H9 (cell line): ENCODE measurements at regions not wholly inside any gene's neighbourhood (a gene's known extent, or its start where the extent isn't known, plus 50 kb on each side); places are given as distances from the start of the nearest gene placed in this dataset.

ENCODE experiments used
- DNase-seq: peaks from one replicate; pipeline ENCODE4 v3.0.0-alpha.2; 2017
- H2AFZ ChIP-seq: one replicate; pipeline ENCODE4 v1.6.1; 2013; ENCODE audit warnings: mild to moderate bottlenecking, low read length, control low read depth, moderate library complexity
- H2AK5ac ChIP-seq: 2 replicates; pipeline ENCODE4 v1.6.1; 2013; ENCODE audit warnings: low read length, control low read depth, mixed read lengths; ENCODE audit not compliant: insufficient read length
- H2BK120ac ChIP-seq: one replicate; pipeline ENCODE4 v1.6.1; 2013; ENCODE audit warnings: low read depth, mild to moderate bottlenecking, low read length, control low read depth, inconsistent platforms; ENCODE audit not compliant: poor library complexity, severe bottlenecking
- H2BK12ac ChIP-seq: 2 replicates; pipeline ENCODE4 v1.6.1; 2013; ENCODE audit warnings: low read length, control low read depth, mixed read lengths, low read depth; ENCODE audit not compliant: insufficient read length
- H2BK15ac ChIP-seq: 2 replicates; pipeline ENCODE4 v1.6.1; 2013; ENCODE audit warnings: low read depth, low read length, control low read depth
- H2BK20ac ChIP-seq: one replicate; pipeline ENCODE4 v1.6.1; 2013; ENCODE audit warnings: low read depth, mild to moderate bottlenecking, low read length, control low read depth, inconsistent platforms; ENCODE audit not compliant: poor library complexity, severe bottlenecking
- H2BK5ac ChIP-seq: 2 replicates; pipeline ENCODE4 v1.6.1; 2013; ENCODE audit warnings: low read length, control low read depth, mixed read lengths; ENCODE audit not compliant: insufficient read length
- H3K14ac ChIP-seq: 2 replicates; pipeline ENCODE4 v1.6.1; 2013; ENCODE audit warnings: low read length, control low read depth; ENCODE audit not compliant: insufficient read depth
- H3K18ac ChIP-seq: 2 replicates; pipeline ENCODE4 v1.6.1; 2013; ENCODE audit warnings: low read depth, mild to moderate bottlenecking, mixed read lengths, low read length, control low read depth; ENCODE audit not compliant: insufficient read length
- H3K23ac ChIP-seq: 2 replicates; pipeline ENCODE4 v1.6.1; 2013; ENCODE audit warnings: low read length, control low read depth, mixed read lengths, low read depth; ENCODE audit not compliant: insufficient read length
- H3K23me2 ChIP-seq: 2 replicates; pipeline ENCODE4 v1.6.1; 2013; ENCODE audit warnings: low read depth, mild to moderate bottlenecking, mixed read lengths, low read length, control low read depth; ENCODE audit not compliant: insufficient read length, poor library complexity, severe bottlenecking
- H3K27ac ChIP-seq: 2 replicates; pipeline ENCODE4 v1.5.1; 2013; ENCODE audit warnings: low read length, control low read depth, mixed read lengths, low read depth; ENCODE audit not compliant: insufficient read length
- H3K27me3 ChIP-seq: 2 replicates; pipeline ENCODE4 v1.6.1; 2013; ENCODE audit warnings: low read length, control low read depth, inconsistent platforms; ENCODE audit not compliant: insufficient read depth
- H3K4ac ChIP-seq: 2 replicates; pipeline ENCODE4 v1.6.1; 2013; ENCODE audit warnings: low read depth, mild to moderate bottlenecking, control low read depth, inconsistent platforms, low read length, moderate library complexity
- H3K4me1 ChIP-seq: 2 replicates; pipeline ENCODE4 v1.6.1; 2013; ENCODE audit warnings: low read length, control low read depth, inconsistent platforms; ENCODE audit not compliant: insufficient read depth
- H3K4me2 ChIP-seq: 2 replicates; pipeline ENCODE4 v1.6.1; 2013; ENCODE audit warnings: low read length, control low read depth, mixed read lengths; ENCODE audit not compliant: insufficient read length, insufficient read depth
- H3K56ac ChIP-seq: 2 replicates; pipeline ENCODE4 v1.6.1; 2013; ENCODE audit warnings: low read depth, mild to moderate bottlenecking, mixed read lengths, low read length, control low read depth; ENCODE audit not compliant: insufficient read length
- H3K79me1 ChIP-seq: 2 replicates; pipeline ENCODE4 v1.6.1; 2013; ENCODE audit warnings: low read depth, mild to moderate bottlenecking, moderate library complexity, low read length, control low read depth, inconsistent platforms; ENCODE audit not compliant: insufficient read depth, poor library complexity, severe bottlenecking
- H3K79me2 ChIP-seq: 2 replicates; pipeline ENCODE4 v1.6.1; 2013; ENCODE audit warnings: low read length, control low read depth, inconsistent platforms; ENCODE audit not compliant: insufficient read depth
- H3K9ac ChIP-seq: 2 replicates; pipeline ENCODE4 v1.6.1; 2013; ENCODE audit warnings: low read length, control low read depth, mixed read lengths; ENCODE audit not compliant: insufficient read length; ENCODE audit errors: extremely low read depth
- H3K9me3 ChIP-seq: one replicate; pipeline ENCODE4 v1.6.1; 2013; ENCODE audit warnings: low read depth, low read length, inconsistent platforms; ENCODE audit not compliant: control insufficient read depth
- H3T11ph ChIP-seq: one replicate; pipeline ENCODE4 v1.6.1; 2013; ENCODE audit warnings: mild to moderate bottlenecking, low read length, control low read depth, inconsistent platforms
- H4K20me1 ChIP-seq: one replicate; pipeline ENCODE4 v1.6.1; 2013; ENCODE audit not compliant: control insufficient read depth, insufficient read length, insufficient read depth
- H4K5ac ChIP-seq: 2 replicates; pipeline ENCODE4 v1.6.1; 2013; ENCODE audit warnings: low read depth, mild to moderate bottlenecking, mixed read lengths, low read length, control low read depth; ENCODE audit not compliant: insufficient read length
- H4K8ac ChIP-seq: replicated peaks from 2 replicates; pipeline ENCODE4 v1.6.1; 2013; ENCODE audit warnings: low read length, control low read depth, mixed read lengths, low read depth; ENCODE audit not compliant: insufficient read length
- H4K91ac ChIP-seq: 2 replicates; pipeline ENCODE4 v1.6.1; 2013; ENCODE audit warnings: low read depth, mild to moderate bottlenecking, moderate library complexity, mixed read lengths, low read length, control low read depth; ENCODE audit not compliant: insufficient read length
- H3K27ac Mint-ChIP-seq, 3 experiments: 2 replicates in 2 of 3; 3 replicates in 1 of 3; pipeline ENCODE4 v1.8.0; 2020 to 2021; ENCODE audit warnings: mixed read lengths in 3 of 3, mild to moderate bottlenecking in 1 of 3, moderate library complexity in 1 of 3
- H3K27me3 Mint-ChIP-seq: 2 replicates; pipeline ENCODE4 v1.8.0; 2021; ENCODE audit warnings: low read depth, mild to moderate bottlenecking, moderate library complexity, mixed read lengths
- H3K36me3 Mint-ChIP-seq, 3 experiments: 2 replicates in 2 of 3; 3 replicates in 1 of 3; pipeline ENCODE4 v1.8.0; 2020 to 2021; ENCODE audit warnings: low read depth in 3 of 3, mixed read lengths in 3 of 3; ENCODE audit not compliant: insufficient read depth in 1 of 3
- H3K4me1 Mint-ChIP-seq, 2 experiments: 2 replicates each; pipeline ENCODE4 v1.8.0; 2020; ENCODE audit warnings: mixed read lengths in 2 of 2
- H3K4me3 Mint-ChIP-seq, 2 experiments: 2 replicates in 1 of 2; 3 replicates in 1 of 2; pipeline ENCODE4 v1.8.0; 2020 to 2021; ENCODE audit warnings: mild to moderate bottlenecking in 2 of 2, mixed read lengths in 2 of 2, moderate library complexity in 1 of 2
- H3K9me3 Mint-ChIP-seq, 2 experiments: 2 replicates in 1 of 2; 3 replicates in 1 of 2; pipeline ENCODE4 v1.8.0; 2020; ENCODE audit warnings: mild to moderate bottlenecking in 2 of 2, mixed read lengths in 2 of 2, moderate library complexity in 1 of 2
- WGBS: extraction: QIAGEN DNeasy Blood & Tissue Kit; methylation state at CpG from one replicate; pipeline ENCODE4 v1.1.7; 2013; ENCODE audit warnings: missing lambda C conversion rate, low lambda C conversion rate, mixed read lengths; ENCODE audit not compliant: insufficient read length; ENCODE audit errors: extremely low coverage; 5-methylcytosine and 5-hydroxymethylcytosine counted together
- TF ChIP-seq, protein P1 (sequence below): fragments of 200-600 bp; sonication (generic); conservative IDR thresholded peaks from 3 replicates; pipeline ENCODE4 v1.8.0; 2021; ENCODE audit warnings: antibody characterized with exemption, mild to moderate bottlenecking

DNA sequence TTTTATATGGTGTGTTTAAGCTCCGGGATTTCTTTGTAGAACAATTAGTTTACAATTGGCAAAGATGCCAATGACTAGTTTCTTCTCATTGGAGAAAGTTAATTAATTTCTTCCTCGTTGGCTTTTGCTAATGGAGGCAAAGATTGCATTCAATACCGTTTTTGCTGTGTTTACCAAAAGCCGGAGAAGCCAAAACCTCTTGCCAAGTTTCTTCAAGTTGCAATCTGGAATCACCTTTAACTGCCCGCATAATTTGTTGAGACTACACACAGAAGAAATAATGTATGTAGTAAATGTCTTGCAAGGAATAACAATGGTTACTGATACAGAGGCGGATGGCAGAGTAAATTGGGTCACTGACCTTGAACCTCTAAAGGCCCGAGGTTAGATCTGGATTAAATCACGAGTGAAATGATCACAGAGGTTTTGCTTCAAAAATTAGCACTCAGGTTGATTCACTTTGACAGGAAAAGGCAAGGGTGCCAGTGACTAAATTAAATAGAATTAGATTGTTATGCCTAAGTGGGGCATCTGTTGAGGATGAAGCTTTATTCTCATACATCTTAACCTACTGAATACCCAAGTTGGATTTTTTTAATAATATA lies 732.1 kb upstream of the NR2F2 start:
- Mint-ChIP-seq H3K4me1 (peaks cover 8 to 11% of the 10 kb centered on the region in 2 experiments), H3K36me3 (no peaks in the 10 kb centered on the region), H3K4me3 (no peak overlapping the region), H3K9me3 (peaks cover 2% of the 10 kb centered on the region in 2 experiments; a peak in 2 of 5 replicates), H3K27ac (no peak overlapping the region), H3K27me3 (no peaks in the 10 kb centered on the region)
- Histone ChIP-seq H4K5ac (no peak overlapping the region), H3K23me2 (no peaks in the 10 kb centered on the region), H2AFZ (no peak overlapping the region), H3K18ac (no peak overlapping the region), H3K9me3 (no peaks in the 10 kb centered on the region), H3K4me1 (peaks cover 2% of the 10 kb centered on the region; the same call in 1 of the 2 replicates), H3K27ac (no peak overlapping the region), H4K91ac (no peak overlapping the region), H3K23ac (no peak overlapping the region), H3K79me2 (no peaks in the 10 kb centered on the region), H4K20me1 (no peaks in the 10 kb centered on the region), H3K79me1 (no peaks in the 10 kb centered on the region), H2BK15ac (no peak overlapping the region), H2BK5ac (no peak overlapping the region), H4K8ac (no peak overlapping the region), H3K14ac (no peak overlapping the region), H3K4ac (no peak overlapping the region), H3K27me3 (no peaks in the 10 kb centered on the region), H3K9ac (no peak overlapping the region), H2AK5ac (no peak overlapping the region), H3K56ac (no peak overlapping the region), H2BK20ac (no peak overlapping the region), H3K4me2 (no peak overlapping the region), H3T11ph (no peak overlapping the region), H2BK120ac (no peak overlapping the region), H2BK12ac (no peak overlapping the region)
- WGBS, result no CpG with 5 or more reads among the region's 8 CpGs
- TF ChIP-seq, protein P1, sequence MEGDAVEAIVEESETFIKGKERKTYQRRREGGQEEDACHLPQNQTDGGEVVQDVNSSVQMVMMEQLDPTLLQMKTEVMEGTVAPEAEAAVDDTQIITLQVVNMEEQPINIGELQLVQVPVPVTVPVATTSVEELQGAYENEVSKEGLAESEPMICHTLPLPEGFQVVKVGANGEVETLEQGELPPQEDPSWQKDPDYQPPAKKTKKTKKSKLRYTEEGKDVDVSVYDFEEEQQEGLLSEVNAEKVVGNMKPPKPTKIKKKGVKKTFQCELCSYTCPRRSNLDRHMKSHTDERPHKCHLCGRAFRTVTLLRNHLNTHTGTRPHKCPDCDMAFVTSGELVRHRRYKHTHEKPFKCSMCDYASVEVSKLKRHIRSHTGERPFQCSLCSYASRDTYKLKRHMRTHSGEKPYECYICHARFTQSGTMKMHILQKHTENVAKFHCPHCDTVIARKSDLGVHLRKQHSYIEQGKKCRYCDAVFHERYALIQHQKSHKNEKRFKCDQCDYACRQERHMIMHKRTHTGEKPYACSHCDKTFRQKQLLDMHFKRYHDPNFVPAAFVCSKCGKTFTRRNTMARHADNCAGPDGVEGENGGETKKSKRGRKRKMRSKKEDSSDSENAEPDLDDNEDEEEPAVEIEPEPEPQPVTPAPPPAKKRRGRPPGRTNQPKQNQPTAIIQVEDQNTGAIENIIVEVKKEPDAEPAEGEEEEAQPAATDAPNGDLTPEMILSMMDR, result no peak
- no peak for DNase-seq
